Endothelial cell of umbilical vein (primary cell): ENCODE measurements at regions not wholly inside any gene's neighbourhood (a gene's known extent, or its start where the extent isn't known, plus 50 kb on each side); places are given as distances from the start of the nearest gene placed in this dataset.

Experiments
- BruUV-seq: library from RNA; stranded (reverse); fragments of 400-500 nt; replicated peaks from 2 replicates; lab custom pipeline; 2021; lab: Mats Ljungman, UMichigan
- CTCF ChIA-PET: fragments of 300-600, 350-600 bp; sonication (Branson Sonifier 250); formaldehyde crosslinking; loops from one replicate; lab custom pipeline; 2021; ENCODE audit warnings: antibody characterized with exemption, inconsistent platforms; lab: Charles Lee
- POLR2A ChIA-PET: fragments of 300-600, 350-600 bp; sonication (Branson Sonifier 250); formaldehyde crosslinking; loops from one replicate; lab custom pipeline; 2021; ENCODE audit warnings: antibody characterized with exemption, inconsistent platforms; lab: Charles Lee
- DNase-seq: peaks from one replicate; pipeline ENCODE4 v3.0.0-alpha.2; 2011; ENCODE audit warnings: low read depth, low spot score
- FAIRE-seq: peaks from 2 replicates; lab custom pipeline; 2011; peaks lifted over from hg19 to GRCh38; lab: Jason Lieb, UNC
- H2AFZ ChIP-seq: 2 replicates; pipeline ENCODE4 v1.6.0; 2012; ENCODE audit warnings: low read depth, low read length, control low read depth, inconsistent platforms
- H3K27ac ChIP-seq: 2 replicates; pipeline ENCODE4 v1.5.1; 2011; ENCODE audit warnings: low read depth, mild to moderate bottlenecking, control low read depth, low read length, moderate library complexity; ENCODE audit not compliant: insufficient read depth
- H3K27me3 ChIP-seq, 2 experiments: 2 replicates each; pipeline versions ENCODE4 v1.6.0 to v1.6.1; 2011; ENCODE audit warnings: low read length in 2 of 2, mixed read lengths in 1 of 2; ENCODE audit not compliant: control insufficient read depth in 2 of 2, insufficient read depth in 2 of 2
- H3K36me3 ChIP-seq, 2 experiments: 2 replicates in 1 of 2; 3 replicates in 1 of 2; pipeline ENCODE4 v1.5.1; 2011; ENCODE audit warnings: low read length in 2 of 2, mild to moderate bottlenecking in 1 of 2, moderate library complexity in 1 of 2; ENCODE audit not compliant: control insufficient read depth in 2 of 2, insufficient read depth in 2 of 2; ENCODE audit errors: extremely low read depth in 1 of 2
- H3K4me1 ChIP-seq: 3 replicates; pipeline ENCODE4 v1.5.1; 2011; ENCODE audit warnings: mild to moderate bottlenecking, low read length; ENCODE audit not compliant: control insufficient read depth, insufficient read depth; ENCODE audit errors: extremely low read depth
- H3K4me2 ChIP-seq: 2 replicates; pipeline ENCODE4 v1.6.1; 2011; ENCODE audit warnings: low read length, control low read depth, mixed read lengths; ENCODE audit not compliant: insufficient read depth
- H3K4me3 ChIP-seq, 3 experiments: fragments of 200-600 bp in 1 of 3; sonication (generic), shearing (Covaris generic) in 1 of 3; replicated peaks in 1 of 3; 2 replicates each; pipeline ENCODE4 v1.5.1; 2011 to 2016; ENCODE audit warnings: control low read depth in 3 of 3, low read length in 3 of 3, mild to moderate bottlenecking in 2 of 3, inconsistent platforms in 1 of 3, low read depth in 1 of 3, moderate library complexity in 1 of 3; ENCODE audit not compliant: insufficient read depth in 1 of 3
- H3K79me2 ChIP-seq: 2 replicates; pipeline ENCODE4 v1.6.0; 2012; ENCODE audit warnings: low read length, inconsistent platforms; ENCODE audit not compliant: control insufficient read depth, insufficient read depth
- H3K9ac ChIP-seq: replicated peaks from 2 replicates; pipeline ENCODE3; 2011; ENCODE audit warnings: low read length, control low read depth; ENCODE audit not compliant: insufficient read depth; ENCODE audit errors: extremely low read depth
- H3K9me1 ChIP-seq: replicated peaks from 3 replicates; pipeline ENCODE4 v1.6.0; 2011; ENCODE audit warnings: mild to moderate bottlenecking, low read length; ENCODE audit not compliant: control insufficient read depth, insufficient read depth; ENCODE audit errors: extremely low read depth
- H3K9me3 ChIP-seq: replicated peaks from 2 replicates; pipeline ENCODE4 v1.5.1; 2012; ENCODE audit warnings: low read length, inconsistent platforms; ENCODE audit not compliant: control insufficient read depth, insufficient read depth
- H4K20me1 ChIP-seq: replicated peaks from 2 replicates; pipeline ENCODE3; 2011; ENCODE audit warnings: mild to moderate bottlenecking, low read length; ENCODE audit not compliant: control insufficient read depth, insufficient read depth; ENCODE audit errors: extremely low read depth
- CTCF ChIP-seq, 2 donors: IDR thresholded peaks; 1 replicate in 1 of 2; 2 replicates in 1 of 2; pipeline ENCODE4 v1.5.1; 2011; ENCODE audit warnings: low read length in 2 of 2, mild to moderate bottlenecking in 2 of 2, moderate library complexity in 2 of 2, control low read depth in 1 of 2, inconsistent platforms in 1 of 2, low read depth in 1 of 2; ENCODE audit not compliant: insufficient read depth in 1 of 2; ENCODE audit errors: extremely low read depth in 1 of 2
- EZH2 ChIP-seq: IDR thresholded peaks from 2 replicates; pipeline ENCODE4 v1.6.1; 2012; ENCODE audit warnings: borderline replicate concordance, low read depth, mild to moderate bottlenecking, moderate library complexity, low read length, inconsistent platforms; ENCODE audit not compliant: severe bottlenecking
- FOS ChIP-seq: IDR thresholded peaks from 2 replicates; pipeline ENCODE4 v1.6.1; 2011; ENCODE audit warnings: mild to moderate bottlenecking, low read length, moderate library complexity, borderline replicate concordance; ENCODE audit not compliant: insufficient read depth
- GATA2 ChIP-seq: IDR thresholded peaks from 2 replicates; pipeline ENCODE4 v1.7.0; 2011; ENCODE audit warnings: low read depth, mild to moderate bottlenecking, moderate library complexity, mixed read lengths, low read length; ENCODE audit not compliant: insufficient read length, insufficient read depth
- JUN ChIP-seq: IDR thresholded peaks from 2 replicates; pipeline ENCODE4 v1.6.1; 2011; ENCODE audit warnings: borderline replicate concordance, low read depth; ENCODE audit not compliant: insufficient read length, insufficient read depth
- MYC ChIP-seq: IDR thresholded peaks from one replicate; pipeline ENCODE4 v1.6.1; 2011; ENCODE audit warnings: mild to moderate bottlenecking, low read depth, low read length
- POLR2A ChIP-seq: IDR thresholded peaks from 2 replicates; pipeline ENCODE4 v1.6.1; 2012; ENCODE audit warnings: low read depth, mild to moderate bottlenecking, control low read depth, low read length
- POLR2AphosphoS5 ChIP-seq: IDR thresholded peaks from 2 replicates; pipeline ENCODE4 v1.6.1; 2012; ENCODE audit warnings: low read depth, mild to moderate bottlenecking, control low read depth, low read length, moderate library complexity; ENCODE audit not compliant: insufficient read depth
- dilution Hi-C: fragments of 300-500 bp; cut with MboI; formaldehyde crosslinking; loops from one replicate; pipeline ENCODE4 v1.15.0; 2019; ENCODE audit warnings: low sequenced_read_pairs; ENCODE audit not compliant: extremely low pct_ligation_motif_present
- intact Hi-C: fragments of 100-400 bp; cut with micrococcal nuclease; formaldehyde crosslinking; loops from one replicate; pipeline ENCODE4 v1.10.0; 2022

GRCh38 chr7:106512217-106512616, 148.7 kb downstream of the CCDC71L start:
- Histone ChIP-seq H3K79me2 (no peaks in the 10 kb centered on the region), H3K4me1 (no peaks in the 10 kb centered on the region), H3K4me3 (no peak overlapping the region), H3K9me1 (no peaks in the 10 kb centered on the region), H3K27ac (no peak overlapping the region), H3K9ac (no peak overlapping the region), H3K4me2 (no peak overlapping the region), H4K20me1 (no peaks in the 10 kb centered on the region), H3K27me3 (no peaks in the 10 kb centered on the region), H3K36me3 (no peaks in the 10 kb centered on the region), H2AFZ (no peak overlapping the region), H3K9me3 (no peaks in the 10 kb centered on the region)
- FAIRE-seq (no peak), DNase-seq (no peak)
- dilution Hi-C loops = no loop called here
- ChIA-PET CTCF (interaction anchor here (0.6 to 1.0 kb wide), 2 partner anchors 30 to 148 kb away, joined by 3 read pairs; no protein-coding TSS in a partner anchor), POLR2A (no interaction called here)
- TF ChIP-seq EZH2 (no peak), FOS (no peak), CTCF (IDR thresholded peaks at IDR 0.05; ENCODE audit: extremely low read depth in 1 of 2, insufficient read depth in 1 of 2, low read depth in 1 of 2, low read length in 2 of 2) (no peak), JUN (no peak), GATA2 (no peak), POLR2AphosphoS5 (no peak), MYC (no peak), POLR2A (no peak)
- BruUV-seq = no TSS peak
- intact Hi-C loops = no loop called here
